ENCODE measurements at regions not wholly inside any gene's neighbourhood (a gene's known extent, or its start where the extent isn't known, plus 50 kb on each side); places are given as distances from the start of the nearest gene placed in this dataset.

- no peak for TF ChIP-seq CTCF (IDR thresholded peaks at IDR 0.05; ENCODE audit: borderline replicate concordance)
- no peaks in the 10 kb centered on the region for H3K36me3 ChIP-seq
- no peak overlapping the region for H3K4me3 ChIP-seq
- H3K4me1 ChIP-seq, result no peaks in the 10 kb centered on the region
- H3K9me3 ChIP-seq (replicated peaks), result no peaks in the 10 kb centered on the region
- no peak for DNase-seq
- no peak overlapping the region for H3K27ac ChIP-seq (replicated peaks)
- intact Hi-C loops (cut with micrococcal nuclease), result no loop called here
- no peaks in the 10 kb centered on the region for H3K27me3 ChIP-seq (ENCODE audit: low read depth)
Observed at GRCh38 chr9:16954040-16954439, 83.6 kb upstream of the BNC2 start.

- Histone ChIP-seq H3K4me3 (no peak overlapping the region), H3K27ac (replicated peaks) (no peak overlapping the region), H3K27me3 (ENCODE audit: low read depth) (no peaks in the 10 kb centered on the region), H3K4me1 (no peaks in the 10 kb centered on the region), H3K9me3 (replicated peaks) (no peaks in the 10 kb centered on the region), H3K36me3 (no peaks in the 10 kb centered on the region)
- TF ChIP-seq CTCF (IDR thresholded peaks at IDR 0.05; ENCODE audit: borderline replicate concordance), result no peak
- no peak for DNase-seq
- intact Hi-C loops (cut with micrococcal nuclease), result no loop called here
Observed at GRCh38 chr9:16951502-16951901, 81.0 kb upstream of the BNC2 start.

- no peaks in the 10 kb centered on the region for H3K36me3 ChIP-seq
- H3K9me3 ChIP-seq (replicated peaks), result no peaks in the 10 kb centered on the region
- intact Hi-C loops (cut with micrococcal nuclease), result no loop called here
- TF ChIP-seq CTCF (IDR thresholded peaks at IDR 0.05; ENCODE audit: borderline replicate concordance), result no peak
- no peak for DNase-seq
- H3K27ac ChIP-seq (replicated peaks), result no peak overlapping the region
- H3K4me1 ChIP-seq, result no peaks in the 10 kb centered on the region
- no peak overlapping the region for H3K4me3 ChIP-seq
- H3K27me3 ChIP-seq (ENCODE audit: low read depth), result no peaks in the 10 kb centered on the region
Observed at GRCh38 chr9:16950051-16950450, 79.6 kb upstream of the BNC2 start.

- H3K4me3 ChIP-seq, result no peak overlapping the region
- H3K36me3 ChIP-seq, result no peaks in the 10 kb centered on the region
- H3K4me1 ChIP-seq, result no peaks in the 10 kb centered on the region
- no peak for TF ChIP-seq CTCF (IDR thresholded peaks at IDR 0.05; ENCODE audit: borderline replicate concordance)
- intact Hi-C loops (cut with micrococcal nuclease), result no loop called here
- H3K9me3 ChIP-seq (replicated peaks), result no peaks in the 10 kb centered on the region
- no peak for DNase-seq
- H3K27ac ChIP-seq (replicated peaks), result no peak overlapping the region
- no peaks in the 10 kb centered on the region for H3K27me3 ChIP-seq (ENCODE audit: low read depth)
Observed at GRCh38 chr9:16930578-16930977, 60.1 kb upstream of the BNC2 start.

- no peak for TF ChIP-seq CTCF (IDR thresholded peaks at IDR 0.05; ENCODE audit: borderline replicate concordance)
- Histone ChIP-seq H3K36me3 (no peaks in the 10 kb centered on the region), H3K9me3 (replicated peaks) (peaks cover 7% of the 10 kb centered on the region), H3K27ac (replicated peaks) (no peak overlapping the region), H3K4me1 (no peaks in the 10 kb centered on the region), H3K27me3 (ENCODE audit: low read depth) (no peaks in the 10 kb centered on the region), H3K4me3 (no peak overlapping the region)
- DNase-seq, result no peak
- intact Hi-C loops (cut with micrococcal nuclease), result no loop called here
Observed at GRCh38 chr9:16928179-16928945, 57.9 kb upstream of the BNC2 start.

All from left ventricle myocardium inferior (tissue), 1 donor.